ENCODE measurements at regions not wholly inside any gene's neighbourhood (a gene's known extent, or its start where the extent isn't known, plus 50 kb on each side); places are given as distances from the start of the nearest gene placed in this dataset.

DNA sequence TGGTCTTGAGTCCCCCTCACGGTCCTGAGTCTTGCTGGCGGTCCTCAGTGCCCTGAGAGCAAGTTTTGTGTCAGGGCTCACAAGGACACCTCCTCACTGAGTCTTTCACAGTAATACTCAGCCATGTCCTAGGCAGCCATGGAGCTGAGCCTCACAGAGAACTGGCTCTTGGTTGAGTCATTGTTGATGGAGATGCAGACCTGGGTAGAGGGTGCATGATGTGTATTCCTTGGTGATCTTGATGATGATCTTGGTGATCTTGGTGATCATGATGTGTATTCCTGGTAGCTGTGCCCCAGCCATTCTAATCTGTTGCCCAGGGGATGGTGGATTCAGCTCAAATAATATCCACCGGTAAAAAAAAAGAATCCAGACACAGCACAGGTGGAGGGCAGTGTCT, 495.4 kb downstream of the TMEM121 start:
- ATAC-seq (no peak), DNase-seq (ENCODE audit: low spot score) (no peak)
- TF ChIP-seq, protein P1, sequence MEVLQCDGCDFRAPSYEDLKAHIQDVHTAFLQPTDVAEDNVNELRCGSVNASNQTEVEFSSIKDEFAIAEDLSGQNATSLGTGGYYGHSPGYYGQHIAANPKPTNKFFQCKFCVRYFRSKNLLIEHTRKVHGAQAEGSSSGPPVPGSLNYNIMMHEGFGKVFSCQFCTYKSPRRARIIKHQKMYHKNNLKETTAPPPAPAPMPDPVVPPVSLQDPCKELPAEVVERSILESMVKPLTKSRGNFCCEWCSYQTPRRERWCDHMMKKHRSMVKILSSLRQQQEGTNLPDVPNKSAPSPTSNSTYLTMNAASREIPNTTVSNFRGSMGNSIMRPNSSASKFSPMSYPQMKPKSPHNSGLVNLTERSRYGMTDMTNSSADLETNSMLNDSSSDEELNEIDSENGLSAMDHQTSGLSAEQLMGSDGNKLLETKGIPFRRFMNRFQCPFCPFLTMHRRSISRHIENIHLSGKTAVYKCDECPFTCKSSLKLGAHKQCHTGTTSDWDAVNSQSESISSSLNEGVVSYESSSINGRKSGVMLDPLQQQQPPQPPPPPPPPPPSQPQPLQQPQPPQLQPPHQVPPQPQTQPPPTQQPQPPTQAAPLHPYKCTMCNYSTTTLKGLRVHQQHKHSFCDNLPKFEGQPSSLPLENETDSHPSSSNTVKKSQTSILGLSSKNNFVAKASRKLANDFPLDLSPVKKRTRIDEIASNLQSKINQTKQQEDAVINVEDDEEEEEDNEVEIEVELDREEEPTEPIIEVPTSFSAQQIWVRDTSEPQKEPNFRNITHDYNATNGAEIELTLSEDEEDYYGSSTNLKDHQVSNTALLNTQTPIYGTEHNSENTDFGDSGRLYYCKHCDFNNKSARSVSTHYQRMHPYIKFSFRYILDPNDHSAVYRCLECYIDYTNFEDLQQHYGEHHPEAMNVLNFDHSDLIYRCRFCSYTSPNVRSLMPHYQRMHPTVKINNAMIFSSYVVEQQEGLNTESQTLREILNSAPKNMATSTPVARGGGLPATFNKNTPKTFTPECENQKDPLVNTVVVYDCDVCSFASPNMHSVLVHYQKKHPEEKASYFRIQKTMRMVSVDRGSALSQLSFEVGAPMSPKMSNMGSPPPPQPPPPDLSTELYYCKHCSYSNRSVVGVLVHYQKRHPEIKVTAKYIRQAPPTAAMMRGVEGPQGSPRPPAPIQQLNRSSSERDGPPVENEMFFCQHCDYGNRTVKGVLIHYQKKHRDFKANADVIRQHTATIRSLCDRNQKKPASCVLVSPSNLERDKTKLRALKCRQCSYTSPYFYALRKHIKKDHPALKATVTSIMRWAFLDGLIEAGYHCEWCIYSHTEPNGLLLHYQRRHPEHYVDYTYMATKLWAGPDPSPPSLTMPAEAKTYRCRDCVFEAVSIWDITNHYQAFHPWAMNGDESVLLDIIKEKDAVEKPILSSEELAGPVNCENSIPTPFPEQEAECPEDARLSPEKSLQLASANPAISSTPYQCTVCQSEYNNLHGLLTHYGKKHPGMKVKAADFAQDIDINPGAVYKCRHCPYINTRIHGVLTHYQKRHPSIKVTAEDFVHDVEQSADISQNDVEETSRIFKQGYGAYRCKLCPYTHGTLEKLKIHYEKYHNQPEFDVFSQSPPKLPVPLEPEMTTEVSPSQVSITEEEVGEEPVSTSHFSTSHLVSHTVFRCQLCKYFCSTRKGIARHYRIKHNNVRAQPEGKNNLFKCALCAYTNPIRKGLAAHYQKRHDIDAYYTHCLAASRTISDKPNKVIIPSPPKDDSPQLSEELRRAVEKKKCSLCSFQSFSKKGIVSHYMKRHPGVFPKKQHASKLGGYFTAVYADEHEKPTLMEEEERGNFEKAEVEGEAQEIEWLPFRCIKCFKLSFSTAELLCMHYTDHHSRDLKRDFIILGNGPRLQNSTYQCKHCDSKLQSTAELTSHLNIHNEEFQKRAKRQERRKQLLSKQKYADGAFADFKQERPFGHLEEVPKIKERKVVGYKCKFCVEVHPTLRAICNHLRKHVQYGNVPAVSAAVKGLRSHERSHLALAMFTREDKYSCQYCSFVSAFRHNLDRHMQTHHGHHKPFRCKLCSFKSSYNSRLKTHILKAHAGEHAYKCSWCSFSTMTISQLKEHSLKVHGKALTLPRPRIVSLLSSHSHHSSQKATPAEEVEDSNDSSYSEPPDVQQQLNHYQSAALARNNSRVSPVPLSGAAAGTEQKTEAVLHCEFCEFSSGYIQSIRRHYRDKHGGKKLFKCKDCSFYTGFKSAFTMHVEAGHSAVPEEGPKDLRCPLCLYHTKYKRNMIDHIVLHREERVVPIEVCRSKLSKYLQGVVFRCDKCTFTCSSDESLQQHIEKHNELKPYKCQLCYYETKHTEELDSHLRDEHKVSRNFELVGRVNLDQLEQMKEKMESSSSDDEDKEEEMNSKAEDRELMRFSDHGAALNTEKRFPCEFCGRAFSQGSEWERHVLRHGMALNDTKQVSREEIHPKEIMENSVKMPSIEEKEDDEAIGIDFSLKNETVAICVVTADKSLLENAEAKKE (CRISPR knock-in tag; IDR thresholded peaks at IDR 0.05) = no peak
- TF ChIP-seq NANOG (IDR thresholded peaks at IDR 0.05; ENCODE audit: borderline replicate concordance) (no peak), JUNB (IDR thresholded peaks at IDR 0.05; ENCODE audit: unreplicated experiment) (no peak), EZH2 (IDR thresholded peaks at IDR 0.05; ENCODE audit: low read depth, unreplicated experiment) (no peak), ZNF331 (CRISPR knock-in tag; IDR thresholded peaks at IDR 0.05; ENCODE audit: low read depth) (no peak), POLR2AphosphoS5 (IDR thresholded peaks at IDR 0.05; ENCODE audit: low read depth) (no peak), STAT1 (IDR thresholded peaks at IDR 0.05; ENCODE audit: unreplicated experiment) (no peak), EZH2phosphoT487 (IDR thresholded peaks at IDR 0.05; ENCODE audit: unreplicated experiment) (no peak), ZNF114 (CRISPR knock-in tag; IDR thresholded peaks at IDR 0.05) (no peak), CREB1 (CRISPR knock-in tag; IDR thresholded peaks at IDR 0.05; ENCODE audit: low read depth) (no peak)
- TF ChIP-seq, protein P2, sequence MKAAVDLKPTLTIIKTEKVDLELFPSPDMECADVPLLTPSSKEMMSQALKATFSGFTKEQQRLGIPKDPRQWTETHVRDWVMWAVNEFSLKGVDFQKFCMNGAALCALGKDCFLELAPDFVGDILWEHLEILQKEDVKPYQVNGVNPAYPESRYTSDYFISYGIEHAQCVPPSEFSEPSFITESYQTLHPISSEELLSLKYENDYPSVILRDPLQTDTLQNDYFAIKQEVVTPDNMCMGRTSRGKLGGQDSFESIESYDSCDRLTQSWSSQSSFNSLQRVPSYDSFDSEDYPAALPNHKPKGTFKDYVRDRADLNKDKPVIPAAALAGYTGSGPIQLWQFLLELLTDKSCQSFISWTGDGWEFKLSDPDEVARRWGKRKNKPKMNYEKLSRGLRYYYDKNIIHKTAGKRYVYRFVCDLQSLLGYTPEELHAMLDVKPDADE (IDR thresholded peaks at IDR 0.05) = no peak
- TF ChIP-seq, protein P3, sequence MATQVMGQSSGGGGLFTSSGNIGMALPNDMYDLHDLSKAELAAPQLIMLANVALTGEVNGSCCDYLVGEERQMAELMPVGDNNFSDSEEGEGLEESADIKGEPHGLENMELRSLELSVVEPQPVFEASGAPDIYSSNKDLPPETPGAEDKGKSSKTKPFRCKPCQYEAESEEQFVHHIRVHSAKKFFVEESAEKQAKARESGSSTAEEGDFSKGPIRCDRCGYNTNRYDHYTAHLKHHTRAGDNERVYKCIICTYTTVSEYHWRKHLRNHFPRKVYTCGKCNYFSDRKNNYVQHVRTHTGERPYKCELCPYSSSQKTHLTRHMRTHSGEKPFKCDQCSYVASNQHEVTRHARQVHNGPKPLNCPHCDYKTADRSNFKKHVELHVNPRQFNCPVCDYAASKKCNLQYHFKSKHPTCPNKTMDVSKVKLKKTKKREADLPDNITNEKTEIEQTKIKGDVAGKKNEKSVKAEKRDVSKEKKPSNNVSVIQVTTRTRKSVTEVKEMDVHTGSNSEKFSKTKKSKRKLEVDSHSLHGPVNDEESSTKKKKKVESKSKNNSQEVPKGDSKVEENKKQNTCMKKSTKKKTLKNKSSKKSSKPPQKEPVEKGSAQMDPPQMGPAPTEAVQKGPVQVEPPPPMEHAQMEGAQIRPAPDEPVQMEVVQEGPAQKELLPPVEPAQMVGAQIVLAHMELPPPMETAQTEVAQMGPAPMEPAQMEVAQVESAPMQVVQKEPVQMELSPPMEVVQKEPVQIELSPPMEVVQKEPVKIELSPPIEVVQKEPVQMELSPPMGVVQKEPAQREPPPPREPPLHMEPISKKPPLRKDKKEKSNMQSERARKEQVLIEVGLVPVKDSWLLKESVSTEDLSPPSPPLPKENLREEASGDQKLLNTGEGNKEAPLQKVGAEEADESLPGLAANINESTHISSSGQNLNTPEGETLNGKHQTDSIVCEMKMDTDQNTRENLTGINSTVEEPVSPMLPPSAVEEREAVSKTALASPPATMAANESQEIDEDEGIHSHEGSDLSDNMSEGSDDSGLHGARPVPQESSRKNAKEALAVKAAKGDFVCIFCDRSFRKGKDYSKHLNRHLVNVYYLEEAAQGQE (IDR thresholded peaks at IDR 0.05; ENCODE audit: unreplicated experiment) = no peak
- TF ChIP-seq, protein P4, sequence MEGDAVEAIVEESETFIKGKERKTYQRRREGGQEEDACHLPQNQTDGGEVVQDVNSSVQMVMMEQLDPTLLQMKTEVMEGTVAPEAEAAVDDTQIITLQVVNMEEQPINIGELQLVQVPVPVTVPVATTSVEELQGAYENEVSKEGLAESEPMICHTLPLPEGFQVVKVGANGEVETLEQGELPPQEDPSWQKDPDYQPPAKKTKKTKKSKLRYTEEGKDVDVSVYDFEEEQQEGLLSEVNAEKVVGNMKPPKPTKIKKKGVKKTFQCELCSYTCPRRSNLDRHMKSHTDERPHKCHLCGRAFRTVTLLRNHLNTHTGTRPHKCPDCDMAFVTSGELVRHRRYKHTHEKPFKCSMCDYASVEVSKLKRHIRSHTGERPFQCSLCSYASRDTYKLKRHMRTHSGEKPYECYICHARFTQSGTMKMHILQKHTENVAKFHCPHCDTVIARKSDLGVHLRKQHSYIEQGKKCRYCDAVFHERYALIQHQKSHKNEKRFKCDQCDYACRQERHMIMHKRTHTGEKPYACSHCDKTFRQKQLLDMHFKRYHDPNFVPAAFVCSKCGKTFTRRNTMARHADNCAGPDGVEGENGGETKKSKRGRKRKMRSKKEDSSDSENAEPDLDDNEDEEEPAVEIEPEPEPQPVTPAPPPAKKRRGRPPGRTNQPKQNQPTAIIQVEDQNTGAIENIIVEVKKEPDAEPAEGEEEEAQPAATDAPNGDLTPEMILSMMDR (conservative IDR thresholded peaks at IDR 0.05; ENCODE audit: low read depth in 2 of 2) = no peak
- Histone ChIP-seq H4K20me1 (replicated peaks; ENCODE audit: insufficient read depth) (no peaks in the 10 kb centered on the region), H2AFZ (no peak overlapping the region), H3K79me2 (replicated peaks; ENCODE audit: insufficient read depth) (no peaks in the 10 kb centered on the region), H3K36me3 (ENCODE audit: insufficient read depth) (no peaks in the 10 kb centered on the region), H3K9me2 (ENCODE audit: insufficient read depth) (no peaks in the 10 kb centered on the region), H3F3A (replicated peaks; ENCODE audit: low read depth) (no peaks in the 10 kb centered on the region), H3K27me3 (ENCODE audit: insufficient read depth) (no peaks in the 10 kb centered on the region), H3K4me3 (no peak overlapping the region), H3K4me1 (ENCODE audit: insufficient read depth) (no peaks in the 10 kb centered on the region), H3K27ac (ENCODE audit: low read depth) (no peak overlapping the region), H3K4me2 (no peak overlapping the region)
- Mint-ChIP-seq H3K27me3 (ENCODE audit: insufficient read depth, low read depth, poor library complexity) (no peaks in the 10 kb centered on the region), H3K4me1 (no peaks in the 10 kb centered on the region), H3K36me3 (ENCODE audit: low read depth) (peaks cover 5% of the 10 kb centered on the region; the same call in 2 of the 3 replicates), H3K4me3 (no peak overlapping the region), H3K9me3 (peaks cover 85% of the 10 kb centered on the region), H3K27ac (no peak overlapping the region)
